Upper lobe of left lung (tissue), 4 donors: ENCODE measurements at regions not wholly inside any gene's neighbourhood (a gene's known extent, or its start where the extent isn't known, plus 50 kb on each side); places are given as distances from the start of the nearest gene placed in this dataset.

Experiments used
- CTCF ChIP-seq, 6 experiments: fragments of 450-650 bp in 4 of 6; fragments of 200-600 bp in 2 of 6; sonication (generic) in 2 of 6; IDR thresholded peaks; one replicate each; pipeline ENCODE4 v1.5.1; 2016 to 2019; ENCODE audit warnings: antibody characterized with exemption in 6 of 6
- EP300 ChIP-seq, 4 donors: sonication (generic); formaldehyde crosslinking; IDR thresholded peaks; one replicate each; pipeline ENCODE4 v1.5.1; 2017; ENCODE audit warnings: antibody characterized with exemption in 4 of 4, control low read depth in 2 of 4
- POLR2A ChIP-seq, 4 donors: fragments of 450-650 bp; IDR thresholded peaks; one replicate each; pipeline ENCODE4 v1.5.1; 2016 to 2017; ENCODE audit warnings: antibody characterized with exemption in 4 of 4, mild to moderate bottlenecking in 2 of 4
- POLR2AphosphoS5 ChIP-seq, 2 donors: sonication (generic); formaldehyde crosslinking; IDR thresholded peaks; one replicate each; pipeline ENCODE4 v1.5.1; 2017; ENCODE audit warnings: antibody characterized with exemption in 2 of 2

DNA sequence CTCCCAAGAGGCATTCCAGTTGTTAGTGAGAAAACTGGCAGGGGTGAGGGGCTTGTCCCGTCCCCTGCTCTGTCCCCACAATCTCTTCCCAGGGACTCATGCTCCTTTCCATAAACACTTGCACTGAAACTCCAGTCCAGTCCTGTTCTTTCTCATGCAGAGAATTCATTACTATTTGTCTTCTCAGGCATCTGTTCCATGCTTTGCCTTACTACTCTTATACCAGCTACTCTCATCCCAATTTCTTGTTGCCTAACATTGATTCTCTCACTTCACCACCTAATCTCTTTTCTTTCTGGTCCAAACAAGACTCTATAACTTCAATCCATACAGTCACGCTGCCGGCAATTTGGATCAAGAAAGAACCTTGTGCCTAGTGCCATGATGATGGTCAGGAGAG, 97.1 kb upstream of the VEGFC start:
- TF ChIP-seq EP300 (IDR thresholded peaks at IDR 0.05) (no peak), POLR2A (IDR thresholded peaks at IDR 0.05) (no peak), CTCF (IDR thresholded peaks at IDR 0.05) (no peak), POLR2AphosphoS5 (IDR thresholded peaks at IDR 0.05) (no peak)
